ENCODE measurements at regions not wholly inside any gene's neighbourhood (a gene's known extent, or its start where the extent isn't known, plus 50 kb on each side); places are given as distances from the start of the nearest gene placed in this dataset.

DNA sequence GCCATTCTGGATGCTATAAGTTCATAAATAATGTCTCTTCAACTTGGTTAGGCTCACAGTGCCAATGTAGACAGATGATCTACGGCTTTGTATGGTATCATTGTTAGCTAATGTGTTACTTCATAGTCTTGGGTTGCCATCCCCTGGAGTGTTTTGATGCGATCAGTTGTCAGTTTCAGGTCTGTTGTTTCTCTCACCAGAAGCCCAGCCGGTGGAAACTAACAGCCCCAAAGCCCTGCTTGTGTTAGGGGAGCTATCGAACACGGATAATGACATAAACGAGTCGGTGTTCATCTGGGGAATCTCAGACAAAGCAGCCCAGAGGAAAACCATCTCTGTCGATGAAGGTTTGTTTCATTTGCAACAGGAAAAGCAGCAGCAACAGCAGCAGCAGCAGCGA is 107.4 kb upstream of the ANKFN1 start:
- TF ChIP-seq MTA2 (IDR thresholded peaks at IDR 0.05; ENCODE audit: low read depth) = no peak
- no peak for TF ChIP-seq SP1 (IDR thresholded peaks at IDR 0.05; ENCODE audit: low read depth, low read length)
- TF ChIP-seq EED (IDR thresholded peaks at IDR 0.05; ENCODE audit: low read depth) = no peak
- no peak for TF ChIP-seq IKZF1 (conservative IDR thresholded peaks at IDR 0.05)
- no peak for TF ChIP-seq BCL11A (IDR thresholded peaks at IDR 0.05; ENCODE audit: low read depth, low read length)
- TF ChIP-seq HCFC1 (IDR thresholded peaks at IDR 0.05; ENCODE audit: low read length) = no peak
- no peak for TF ChIP-seq SUZ12 (IDR thresholded peaks at IDR 0.05; ENCODE audit: unreplicated experiment)
- no peak for TF ChIP-seq CHD1 (IDR thresholded peaks at IDR 0.05; ENCODE audit: low read depth, low read length)
- TF ChIP-seq ZZZ3 (IDR thresholded peaks at IDR 0.05; ENCODE audit: control insufficient read depth, insufficient read length, low read depth) = no peak
- TF ChIP-seq BRCA1 (IDR thresholded peaks at IDR 0.05; ENCODE audit: low read depth, low read length) = no peak
- TF ChIP-seq GABPA (IDR thresholded peaks at IDR 0.05; ENCODE audit: low read depth) = no peak
- TF ChIP-seq, protein P1, sequence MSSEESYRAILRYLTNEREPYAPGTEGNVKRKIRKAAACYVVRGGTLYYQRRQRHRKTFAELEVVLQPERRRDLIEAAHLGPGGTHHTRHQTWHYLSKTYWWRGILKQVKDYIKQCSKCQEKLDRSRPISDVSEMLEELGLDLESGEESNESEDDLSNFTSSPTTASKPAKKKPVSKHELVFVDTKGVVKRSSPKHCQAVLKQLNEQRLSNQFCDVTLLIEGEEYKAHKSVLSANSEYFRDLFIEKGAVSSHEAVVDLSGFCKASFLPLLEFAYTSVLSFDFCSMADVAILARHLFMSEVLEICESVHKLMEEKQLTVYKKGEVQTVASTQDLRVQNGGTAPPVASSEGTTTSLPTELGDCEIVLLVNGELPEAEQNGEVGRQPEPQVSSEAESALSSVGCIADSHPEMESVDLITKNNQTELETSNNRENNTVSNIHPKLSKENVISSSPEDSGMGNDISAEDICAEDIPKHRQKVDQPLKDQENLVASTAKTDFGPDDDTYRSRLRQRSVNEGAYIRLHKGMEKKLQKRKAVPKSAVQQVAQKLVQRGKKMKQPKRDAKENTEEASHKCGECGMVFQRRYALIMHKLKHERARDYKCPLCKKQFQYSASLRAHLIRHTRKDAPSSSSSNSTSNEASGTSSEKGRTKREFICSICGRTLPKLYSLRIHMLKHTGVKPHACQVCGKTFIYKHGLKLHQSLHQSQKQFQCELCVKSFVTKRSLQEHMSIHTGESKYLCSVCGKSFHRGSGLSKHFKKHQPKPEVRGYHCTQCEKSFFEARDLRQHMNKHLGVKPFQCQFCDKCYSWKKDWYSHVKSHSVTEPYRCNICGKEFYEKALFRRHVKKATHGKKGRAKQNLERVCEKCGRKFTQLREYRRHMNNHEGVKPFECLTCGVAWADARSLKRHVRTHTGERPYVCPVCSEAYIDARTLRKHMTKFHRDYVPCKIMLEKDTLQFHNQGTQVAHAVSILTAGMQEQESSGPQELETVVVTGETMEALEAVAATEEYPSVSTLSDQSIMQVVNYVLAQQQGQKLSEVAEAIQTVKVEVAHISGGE (CRISPR knock-in tag; IDR thresholded peaks at IDR 0.05) = no peak
- no peak for TF ChIP-seq ZNF622 (IDR thresholded peaks at IDR 0.05)
- TF ChIP-seq ESRRA (IDR thresholded peaks at IDR 0.05; ENCODE audit: low read length) = no peak
- no peak for TF ChIP-seq GATAD2B (conservative IDR thresholded peaks at IDR 0.05; ENCODE audit: low read depth)
- no peak for TF ChIP-seq ZBTB33 (IDR thresholded peaks at IDR 0.05)
- TF ChIP-seq ZBTB4 (CRISPR knock-in tag; IDR thresholded peaks at IDR 0.05) = no peak
- no peak for ATAC-seq
- H3K27ac ChIP-seq (ENCODE audit: control insufficient read depth, insufficient read depth) = no peak overlapping the region
- no peak overlapping the region for H3K4me2 ChIP-seq (ENCODE audit: control insufficient read depth, insufficient read depth)
- H3K9ac ChIP-seq (ENCODE audit: control insufficient read depth, insufficient read depth, low read length) = no peak overlapping the region
- ChIA-PET CTCF (no interaction called here), RAD21 (ENCODE audit: unreplicated experiment) (no interaction called here), POLR2A (no interaction called here), SMC1A (ENCODE audit: uncharacterized antibody, unreplicated experiment) (interaction anchor here (0.8 kb wide), 1 partner anchor 9 kb away, joined by 3 read pairs; no protein-coding TSS in a partner anchor)
- no peak for DNase-seq (ENCODE audit: low read depth, low spot score)
- intact Hi-C loops (cut with micrococcal nuclease; ENCODE audit: unreplicated experiment) = no loop called here
- in situ Hi-C loops (cut with MboI) = no loop called here
- H3K4me3 ChIP-seq = no peak overlapping the region
- no peaks in the 10 kb centered on the region for H3K4me1 ChIP-seq (ENCODE audit: control insufficient read depth, insufficient read depth, low read length)
- no peaks in the 10 kb centered on the region for H4K20me1 ChIP-seq (ENCODE audit: control insufficient read depth, insufficient read depth)
- no peak overlapping the region for H2AFZ ChIP-seq (ENCODE audit: control insufficient read depth, low read depth, low read length)
- 20% methylated on average over 9 of the region's 9 CpGs for WGBS (ENCODE audit: insufficient coverage, insufficient replicate concordance, low lambda C conversion rate, missing lambda C conversion rate)
- no peaks in the 10 kb centered on the region for H3K79me2 ChIP-seq (ENCODE audit: control insufficient read depth, insufficient read depth, low read length)
- no peaks in the 10 kb centered on the region for H3K27me3 ChIP-seq (replicated peaks in 1 of 2; ENCODE audit: control insufficient read depth in 2 of 2, insufficient read depth in 2 of 2, low read length in 1 of 2)
- no peak for FAIRE-seq
- no peaks in the 10 kb centered on the region for H3K36me3 ChIP-seq (ENCODE audit: control insufficient read depth in 2 of 2, insufficient read depth in 2 of 2, low read length in 1 of 2)
- no peaks in the 10 kb centered on the region for H3K9me3 ChIP-seq (replicated peaks; ENCODE audit: control insufficient read depth, insufficient read depth, low read length)
- BruUV-seq (replicated peaks) = no TSS peak
